HG02610 (cell line): ENCODE measurements at regions not wholly inside any gene's neighbourhood (a gene's known extent, or its start where the extent isn't known, plus 50 kb on each side); places are given as distances from the start of the nearest gene placed in this dataset.

Experiments used
- ATAC-seq: cut with Tn5 transposase; IDR thresholded peaks from one replicate; pipeline ENCODE4 v1.9.1; 2021; ENCODE audit warnings: mild to moderate bottlenecking, moderate library complexity; ENCODE audit not compliant: unreplicated experiment

GRCh38 chr18:11279461-11279860 is 130.1 kb upstream of the PIEZO2 start:
- no peak for ATAC-seq

- ATAC-seq = no peak
Measured at GRCh38 chr18:11276678-11277077, 127.3 kb upstream of the PIEZO2 start.

- ATAC-seq = no peak
Measured at GRCh38 chr18:11274144-11274794, 124.9 kb upstream of the PIEZO2 start.

GRCh38 chr18:11272516-11272915 is 123.1 kb upstream of the PIEZO2 start:
- no peak for ATAC-seq

GRCh38 chr18:11271954-11272353 is 122.6 kb upstream of the PIEZO2 start:
- ATAC-seq = no peak

- no peak for ATAC-seq
Measured at GRCh38 chr18:11269257-11269656, 119.9 kb upstream of the PIEZO2 start.

GRCh38 chr18:11268741-11269233 is 119.4 kb upstream of the PIEZO2 start:
- no peak for ATAC-seq

- ATAC-seq = no peak
Measured at GRCh38 chr18:11268153-11268552, 118.8 kb upstream of the PIEZO2 start.

- no peak for ATAC-seq
Measured at GRCh38 chr18:11266781-11267480, 117.6 kb upstream of the PIEZO2 start.

- no peak for ATAC-seq
Measured at GRCh38 chr18:11261486-11261885, 112.1 kb upstream of the PIEZO2 start.

GRCh38 chr18:11260961-11261461 is 111.6 kb upstream of the PIEZO2 start:
- ATAC-seq = no peak

GRCh38 chr18:11259469-11260150 is 110.2 kb upstream of the PIEZO2 start:
- ATAC-seq = no peak

- no peak for ATAC-seq
Measured at GRCh38 chr18:11258039-11258610, 108.8 kb upstream of the PIEZO2 start.

- ATAC-seq = no peak
Measured at GRCh38 chr18:11256251-11256650, 106.9 kb upstream of the PIEZO2 start.

GRCh38 chr18:11251891-11252270 is 102.5 kb upstream of the PIEZO2 start:
- no peak for ATAC-seq

- no peak for ATAC-seq
Measured at GRCh38 chr18:11251229-11251890, 102.0 kb upstream of the PIEZO2 start.

GRCh38 chr18:11249391-11249790 is 100.0 kb upstream of the PIEZO2 start:
- no peak for ATAC-seq

GRCh38 chr18:11247381-11247970 is 98.1 kb upstream of the PIEZO2 start:
- no peak for ATAC-seq

- no peak for ATAC-seq
Measured at GRCh38 chr18:11246495-11247300, 97.3 kb upstream of the PIEZO2 start.

- ATAC-seq = no peak
Measured at GRCh38 chr18:11245879-11246278, 96.5 kb upstream of the PIEZO2 start.
